Uterus (tissue), 2 donors: ENCODE measurements at regions not wholly inside any gene's neighbourhood (a gene's known extent, or its start where the extent isn't known, plus 50 kb on each side); places are given as distances from the start of the nearest gene placed in this dataset.

Source experiments
- POLR2A ChIP-seq, 2 donors: fragments of 450-650 bp; IDR thresholded peaks; one replicate each; pipeline ENCODE4 v1.6.1; 2016; ENCODE audit warnings: antibody characterized with exemption in 2 of 2, mild to moderate bottlenecking in 1 of 2, moderate library complexity in 1 of 2
- TF ChIP-seq, protein P1 (sequence below), 4 experiments: fragments of 200-600 bp in 2 of 4; fragments of 450-650 bp in 2 of 4; sonication (generic) in 2 of 4; IDR thresholded peaks; one replicate each; pipeline ENCODE4 v1.5.1; 2016 to 2019; ENCODE audit warnings: antibody characterized with exemption in 4 of 4, mild to moderate bottlenecking in 2 of 4, moderate library complexity in 1 of 4

DNA sequence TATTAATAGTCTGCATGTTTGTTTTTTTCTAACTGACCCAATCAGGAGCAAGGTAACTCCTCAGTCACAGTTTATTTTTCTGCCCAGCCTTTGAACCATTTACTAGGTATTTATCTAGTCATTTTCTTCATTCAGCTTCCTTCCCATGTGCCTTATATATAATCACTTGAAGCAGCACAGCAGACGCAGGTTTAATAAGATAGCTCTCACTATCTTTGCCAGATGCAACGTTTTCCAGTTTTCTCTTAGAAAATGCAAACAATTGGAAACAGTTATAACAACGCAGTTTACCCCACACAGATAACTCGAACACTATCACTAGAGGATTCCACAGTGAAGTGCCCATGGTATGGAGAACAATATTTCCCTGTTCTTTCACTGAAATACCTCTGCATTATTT lies 56.4 kb upstream of the NFKB1 start:
- TF ChIP-seq, protein P1, sequence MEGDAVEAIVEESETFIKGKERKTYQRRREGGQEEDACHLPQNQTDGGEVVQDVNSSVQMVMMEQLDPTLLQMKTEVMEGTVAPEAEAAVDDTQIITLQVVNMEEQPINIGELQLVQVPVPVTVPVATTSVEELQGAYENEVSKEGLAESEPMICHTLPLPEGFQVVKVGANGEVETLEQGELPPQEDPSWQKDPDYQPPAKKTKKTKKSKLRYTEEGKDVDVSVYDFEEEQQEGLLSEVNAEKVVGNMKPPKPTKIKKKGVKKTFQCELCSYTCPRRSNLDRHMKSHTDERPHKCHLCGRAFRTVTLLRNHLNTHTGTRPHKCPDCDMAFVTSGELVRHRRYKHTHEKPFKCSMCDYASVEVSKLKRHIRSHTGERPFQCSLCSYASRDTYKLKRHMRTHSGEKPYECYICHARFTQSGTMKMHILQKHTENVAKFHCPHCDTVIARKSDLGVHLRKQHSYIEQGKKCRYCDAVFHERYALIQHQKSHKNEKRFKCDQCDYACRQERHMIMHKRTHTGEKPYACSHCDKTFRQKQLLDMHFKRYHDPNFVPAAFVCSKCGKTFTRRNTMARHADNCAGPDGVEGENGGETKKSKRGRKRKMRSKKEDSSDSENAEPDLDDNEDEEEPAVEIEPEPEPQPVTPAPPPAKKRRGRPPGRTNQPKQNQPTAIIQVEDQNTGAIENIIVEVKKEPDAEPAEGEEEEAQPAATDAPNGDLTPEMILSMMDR (IDR thresholded peaks at IDR 0.05) = no peak
- TF ChIP-seq POLR2A (IDR thresholded peaks at IDR 0.05) = no peak
